Muscle layer of colon (tissue), 2 donors: ENCODE measurements at regions not wholly inside any gene's neighbourhood (a gene's known extent, or its start where the extent isn't known, plus 50 kb on each side); places are given as distances from the start of the nearest gene placed in this dataset.

ENCODE experiments used
- H3K27ac ChIP-seq: one replicate; pipeline ENCODE4 v1.7.0; 2013; ENCODE audit warnings: low read depth, mild to moderate bottlenecking, low read length, moderate library complexity
- H3K27me3 ChIP-seq, 2 donors: one replicate each; pipeline ENCODE4 v1.7.0; 2013; ENCODE audit warnings: low read length in 2 of 2, mild to moderate bottlenecking in 2 of 2; ENCODE audit not compliant: insufficient read depth in 2 of 2, control insufficient read depth in 1 of 2
- H3K36me3 ChIP-seq: one replicate; pipeline ENCODE4 v1.7.0; 2013; ENCODE audit warnings: mild to moderate bottlenecking, low read length; ENCODE audit not compliant: insufficient read depth
- H3K4me1 ChIP-seq: one replicate; pipeline ENCODE4 v1.7.0; 2013; ENCODE audit warnings: mild to moderate bottlenecking, low read length; ENCODE audit not compliant: insufficient read depth
- H3K4me3 ChIP-seq, 2 donors: one replicate each; pipeline ENCODE4 v1.7.0; 2013; ENCODE audit warnings: low read length in 2 of 2, low read depth in 1 of 2, mild to moderate bottlenecking in 1 of 2, moderate library complexity in 1 of 2
- H3K9ac ChIP-seq: one replicate; pipeline ENCODE4 v1.7.0; 2013; ENCODE audit warnings: low read length
- H3K9me3 ChIP-seq: one replicate; pipeline ENCODE4 v1.7.0; 2013; ENCODE audit warnings: mild to moderate bottlenecking, low read length
- donor health status: abdominal sarcoma.
- donor health status: Adenocarcinoma of cecum.

DNA sequence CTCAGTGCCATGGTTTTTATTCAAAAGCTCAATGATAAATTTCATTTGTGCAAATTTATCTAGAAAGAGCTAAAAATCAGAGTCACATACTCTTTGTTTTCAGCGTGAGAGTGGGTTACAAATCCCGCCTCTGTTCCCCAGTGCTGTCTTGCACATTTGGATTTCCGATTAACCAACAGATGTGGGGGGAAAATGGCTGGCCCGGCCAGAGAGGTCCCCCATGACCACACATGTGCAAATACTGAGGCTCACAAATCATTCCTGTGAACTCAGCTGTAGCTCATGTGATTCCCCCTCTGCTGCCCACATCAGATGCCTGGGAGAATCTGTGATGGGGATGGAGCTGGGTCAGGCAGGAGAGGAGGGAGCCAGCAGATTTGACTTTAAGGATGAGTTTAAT is 168.7 kb downstream of the PAX1 start:
- Histone ChIP-seq H3K27me3 (no peaks in the 10 kb centered on the region), H3K27ac (no peak overlapping the region), H3K4me3 (no peak overlapping the region), H3K4me1 (no peaks in the 10 kb centered on the region), H3K9ac (no peak overlapping the region), H3K36me3 (no peaks in the 10 kb centered on the region), H3K9me3 (no peaks in the 10 kb centered on the region)

DNA sequence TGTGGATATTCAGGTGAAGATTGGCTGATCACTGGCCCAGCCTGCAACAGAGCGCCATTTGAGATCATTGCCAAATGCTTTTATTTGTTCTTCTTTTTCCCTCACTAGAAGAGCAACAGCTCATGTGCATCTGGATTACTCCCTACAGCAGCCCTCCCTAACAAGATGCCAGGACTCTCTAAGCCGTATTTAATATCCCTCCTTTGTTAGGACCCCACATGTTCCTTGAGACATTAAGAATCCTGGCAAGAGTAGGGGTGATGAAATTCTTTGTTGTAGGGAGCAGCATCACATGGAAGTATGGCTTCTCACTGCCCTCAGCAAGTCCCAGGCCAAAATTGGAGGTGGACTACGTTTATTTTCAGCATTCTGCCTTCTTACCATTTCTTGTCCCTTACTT is 167.8 kb downstream of the PAX1 start:
- Histone ChIP-seq H3K27ac (no peak overlapping the region), H3K4me3 (no peak overlapping the region), H3K4me1 (peaks cover 1% of the 10 kb centered on the region), H3K9ac (no peak overlapping the region), H3K9me3 (no peaks in the 10 kb centered on the region), H3K36me3 (no peaks in the 10 kb centered on the region), H3K27me3 (no peaks in the 10 kb centered on the region)

DNA sequence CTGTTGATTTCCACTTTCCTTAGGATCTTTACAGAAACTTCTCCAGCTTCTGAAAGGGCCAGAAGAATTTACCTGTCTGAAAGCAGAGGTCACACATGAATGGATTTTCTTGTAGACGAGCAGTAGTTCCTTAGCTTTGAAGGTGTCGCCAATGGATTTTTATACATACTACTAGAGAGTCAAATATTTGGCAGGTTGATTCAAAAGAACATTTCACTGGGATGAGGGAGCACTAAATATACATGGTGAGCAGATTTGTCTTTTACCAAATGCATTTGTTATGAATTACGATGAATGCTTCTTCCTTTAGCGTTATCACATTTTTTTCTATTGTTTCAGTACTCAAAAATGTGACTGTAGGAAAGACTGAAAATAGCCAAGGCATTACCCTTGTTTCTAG is 162.3 kb downstream of the PAX1 start:
- H3K4me3 ChIP-seq, result no peak overlapping the region

DNA sequence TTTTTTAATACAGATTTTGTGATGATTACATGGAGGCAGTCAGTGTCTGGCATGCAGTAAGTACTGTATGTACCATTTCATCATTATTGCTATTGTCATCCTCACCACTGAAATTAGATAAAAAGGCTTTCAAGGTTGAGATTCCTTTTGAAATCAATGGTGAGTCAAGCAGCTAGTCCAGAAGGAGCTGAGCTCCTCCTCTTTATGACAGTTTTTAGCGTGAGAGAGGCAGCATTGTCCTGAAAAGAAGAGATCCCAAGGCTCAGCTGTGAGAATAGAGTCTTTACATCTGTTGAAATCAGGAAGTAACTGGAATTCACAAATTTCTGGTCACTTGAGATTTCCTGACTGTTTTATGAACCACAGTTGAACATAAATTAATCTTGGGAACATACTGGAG is 161.9 kb downstream of the PAX1 start:
- Histone ChIP-seq H3K9ac (no peak overlapping the region), H3K9me3 (no peaks in the 10 kb centered on the region), H3K36me3 (no peaks in the 10 kb centered on the region), H3K27ac (no peak overlapping the region), H3K4me3 (no peak overlapping the region), H3K27me3 (no peaks in the 10 kb centered on the region), H3K4me1 (peaks cover 4% of the 10 kb centered on the region)

More for the DNA sequence above, 162.3 kb downstream of the PAX1 start:
- Histone ChIP-seq H3K27ac (no peak overlapping the region), H3K9me3 (no peaks in the 10 kb centered on the region), H3K27me3 (no peaks in the 10 kb centered on the region), H3K4me1 (peaks cover 4% of the 10 kb centered on the region), H3K9ac (no peak overlapping the region), H3K36me3 (no peaks in the 10 kb centered on the region)

DNA sequence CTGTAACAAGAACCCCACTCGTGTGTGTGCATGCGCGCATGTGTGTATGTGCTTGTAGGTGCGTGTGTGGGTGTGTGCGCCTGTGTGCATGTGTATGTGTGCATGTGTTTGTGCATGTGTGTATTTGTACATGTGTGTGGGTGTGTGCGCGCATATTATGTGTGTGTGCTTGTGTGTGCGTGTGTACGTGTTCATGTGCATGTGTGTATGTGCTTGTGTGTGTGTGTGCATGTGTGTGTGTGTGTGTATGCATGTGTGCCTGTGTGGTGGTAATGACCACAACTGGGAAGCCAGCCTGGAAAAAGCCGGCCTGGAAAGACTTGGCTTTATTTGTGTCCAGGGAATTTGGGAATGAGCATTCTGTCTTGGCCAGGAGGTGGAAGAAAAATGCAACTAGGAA is 157.5 kb downstream of the PAX1 start:
- Histone ChIP-seq H3K36me3 (no peaks in the 10 kb centered on the region), H3K9ac (no peak overlapping the region), H3K27ac (no peak overlapping the region), H3K4me3 (no peak overlapping the region), H3K9me3 (no peaks in the 10 kb centered on the region), H3K4me1 (no peaks in the 10 kb centered on the region), H3K27me3 (no peaks in the 10 kb centered on the region)

DNA sequence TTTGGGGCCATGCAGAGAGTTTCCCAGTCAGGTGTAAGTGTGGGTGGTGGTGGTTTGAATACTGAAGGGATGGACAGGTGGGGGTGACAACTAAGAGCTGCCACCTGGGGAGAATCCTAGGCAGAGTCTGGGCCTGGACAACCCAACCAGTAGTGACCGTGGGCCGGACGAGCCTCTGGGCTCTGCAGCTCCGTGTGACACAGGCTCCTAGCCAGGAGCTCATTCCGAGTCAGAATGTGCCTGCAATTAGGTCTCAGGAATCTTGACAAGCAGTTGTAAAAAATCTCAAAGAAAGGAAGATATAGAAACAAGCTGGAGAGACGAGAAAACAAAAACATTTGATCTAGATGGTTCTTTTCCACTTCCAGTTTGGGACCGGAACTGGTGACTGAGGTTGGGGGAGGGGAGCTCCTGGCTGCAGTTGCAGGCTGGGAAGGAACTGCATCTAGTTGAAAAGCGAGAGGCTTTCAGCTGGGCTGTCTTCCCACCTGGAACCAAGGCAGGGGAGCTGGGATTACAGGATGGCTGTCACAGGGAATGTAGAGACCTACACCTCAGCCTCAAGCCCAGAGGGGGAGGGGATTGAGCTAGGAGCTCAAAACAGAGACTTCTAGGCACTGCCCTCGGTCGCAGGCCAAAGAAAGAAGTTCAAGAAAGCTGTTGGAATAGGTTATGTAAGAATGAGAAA is 156.9 kb downstream of the PAX1 start:
- no peaks in the 10 kb centered on the region for H3K4me1 ChIP-seq
- no peak overlapping the region for H3K27ac ChIP-seq
- no peaks in the 10 kb centered on the region for H3K9me3 ChIP-seq
- H3K4me3 ChIP-seq, result no peak overlapping the region
- no peak overlapping the region for H3K9ac ChIP-seq
- H3K27me3 ChIP-seq, result no peaks in the 10 kb centered on the region
- H3K36me3 ChIP-seq, result no peaks in the 10 kb centered on the region

DNA sequence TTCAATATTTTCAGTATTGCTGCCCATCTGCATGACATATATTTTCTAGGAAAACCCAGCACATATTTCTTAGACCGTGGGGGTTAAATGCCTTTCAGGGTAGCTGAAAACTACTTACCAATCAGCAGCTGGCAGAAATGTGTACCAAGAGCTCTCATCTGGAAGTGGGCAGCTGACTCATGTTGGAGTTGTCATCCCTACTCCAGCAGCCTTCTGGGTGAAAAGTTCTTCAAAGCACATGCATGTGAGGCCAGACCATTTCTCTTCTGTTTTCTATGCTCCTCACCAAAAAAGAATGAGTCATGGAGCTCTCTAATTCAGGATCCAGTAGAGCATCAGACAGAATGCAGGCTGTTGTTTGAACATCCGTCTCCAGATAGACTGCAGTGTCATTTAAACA is 135.5 kb downstream of the PAX1 start:
- Histone ChIP-seq H3K9me3 (no peaks in the 10 kb centered on the region), H3K36me3 (no peaks in the 10 kb centered on the region), H3K27me3 (no peaks in the 10 kb centered on the region), H3K9ac (no peak overlapping the region), H3K4me3 (no peak overlapping the region), H3K27ac (no peak overlapping the region), H3K4me1 (peaks cover 9% of the 10 kb centered on the region)

DNA sequence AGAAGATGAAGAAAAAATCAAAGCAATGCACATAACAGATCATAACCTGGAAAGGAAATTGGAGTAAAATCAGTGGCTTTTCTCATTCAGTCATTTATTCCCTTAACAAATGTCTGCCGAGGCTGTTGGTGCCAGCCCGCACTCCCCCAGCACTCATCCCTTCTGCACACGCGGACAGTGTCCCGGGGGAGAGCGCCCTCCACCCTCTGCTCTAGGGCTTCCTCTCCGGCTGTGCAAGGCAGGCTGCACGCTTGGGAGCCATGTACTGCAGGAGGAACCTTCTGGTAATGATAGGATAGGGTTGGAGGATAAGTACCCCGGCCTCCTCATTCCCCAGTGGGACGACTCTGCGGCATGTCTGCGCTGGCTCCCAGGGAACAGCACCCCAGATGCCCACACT is 134.5 kb downstream of the PAX1 start:
- Histone ChIP-seq H3K4me3 (no peak overlapping the region), H3K36me3 (no peaks in the 10 kb centered on the region), H3K27me3 (no peaks in the 10 kb centered on the region), H3K9ac (no peak overlapping the region), H3K9me3 (no peaks in the 10 kb centered on the region), H3K4me1 (peaks cover 9% of the 10 kb centered on the region), H3K27ac (no peak overlapping the region)

DNA sequence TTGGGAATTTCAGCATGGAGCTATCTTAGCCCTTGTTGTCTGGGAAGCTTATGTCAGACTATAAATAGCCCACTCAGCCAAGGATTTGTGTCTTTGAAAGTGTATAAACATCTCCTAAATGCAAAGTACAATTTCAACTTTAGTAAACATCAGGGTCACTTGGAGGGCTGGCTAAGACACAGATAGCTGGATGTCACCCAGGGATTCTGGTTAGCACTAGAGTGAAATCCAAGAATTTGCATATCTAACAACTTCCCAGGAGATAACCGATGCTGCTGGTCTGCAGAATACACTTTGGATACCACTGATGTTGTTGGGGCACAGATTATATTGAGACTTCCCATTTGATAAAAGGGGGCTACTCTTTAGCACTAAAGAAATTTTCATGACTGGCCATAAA is 130.9 kb downstream of the PAX1 start:
- Histone ChIP-seq H3K27ac (no peak overlapping the region), H3K4me3 (no peak overlapping the region), H3K9ac (no peak overlapping the region), H3K9me3 (no peaks in the 10 kb centered on the region), H3K27me3 (no peaks in the 10 kb centered on the region), H3K36me3 (no peaks in the 10 kb centered on the region), H3K4me1 (peaks cover 9% of the 10 kb centered on the region)

DNA sequence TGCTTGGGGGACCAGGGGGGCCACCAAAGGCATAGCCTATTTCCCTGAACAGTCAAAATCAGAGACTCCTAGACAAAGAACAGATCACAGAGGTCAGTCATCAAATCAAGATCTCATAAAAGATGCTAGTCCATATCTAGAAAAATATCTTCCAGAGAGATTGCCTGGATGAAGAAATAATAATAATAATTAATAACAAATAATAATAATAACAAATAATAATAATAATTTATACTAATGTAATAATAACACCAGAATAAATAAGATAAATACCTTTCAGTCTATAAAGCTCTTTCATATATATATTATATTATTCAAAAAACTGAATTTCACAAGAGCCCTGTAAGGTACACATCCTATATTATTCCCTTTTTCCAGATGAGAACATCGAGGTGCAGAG is 129.6 kb downstream of the PAX1 start:
- Histone ChIP-seq H3K4me3 (no peak overlapping the region), H3K36me3 (no peaks in the 10 kb centered on the region), H3K9me3 (no peaks in the 10 kb centered on the region), H3K27ac (no peak overlapping the region), H3K27me3 (no peaks in the 10 kb centered on the region), H3K9ac (no peak overlapping the region), H3K4me1 (peaks cover 9% of the 10 kb centered on the region)

DNA sequence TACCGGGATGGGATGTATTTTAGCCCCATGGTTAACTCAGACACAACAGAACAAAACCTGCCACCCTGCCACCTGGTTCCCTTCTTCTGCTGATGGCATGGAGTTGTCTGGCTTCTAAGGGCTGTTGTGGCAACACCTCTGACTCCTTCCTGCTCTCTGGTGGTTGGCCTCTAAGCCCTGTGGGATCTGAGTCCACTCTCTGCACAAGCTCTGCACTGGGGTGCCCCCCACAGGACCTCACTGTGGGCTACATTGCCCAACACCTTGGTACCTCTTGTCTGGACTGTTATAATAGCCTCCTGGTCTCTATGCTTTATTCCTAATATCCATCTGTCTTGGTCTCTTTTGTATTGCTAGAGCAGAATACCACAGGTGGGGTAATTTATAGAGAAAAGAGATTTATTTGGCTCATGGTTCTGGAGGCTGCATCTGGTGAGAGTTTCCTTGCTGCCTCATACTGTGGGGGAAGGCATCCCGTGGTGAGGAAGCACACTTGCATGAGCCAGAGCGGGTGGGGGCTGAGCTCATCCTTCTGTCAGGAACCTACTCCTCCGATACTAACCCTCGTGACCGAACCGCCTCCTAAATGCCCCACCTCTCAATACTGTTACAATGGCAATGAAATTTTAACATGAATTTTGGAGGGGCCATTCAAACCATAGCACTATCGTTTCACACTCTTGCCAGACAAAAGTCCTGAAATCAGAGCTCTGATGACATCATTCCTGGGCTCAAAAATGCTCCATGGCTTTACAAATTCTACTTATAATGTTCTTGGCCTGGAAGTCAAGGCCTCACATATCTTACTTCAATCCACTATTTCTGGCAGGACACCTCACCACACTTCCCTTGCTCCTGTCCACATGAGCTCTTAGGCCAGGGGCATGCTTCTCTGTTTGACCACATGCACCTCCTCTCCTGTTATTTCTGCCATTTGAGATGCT is 127.2 kb downstream of the PAX1 start:
- Histone ChIP-seq H3K4me3 (no peak overlapping the region), H3K27ac (no peak overlapping the region)

More for the DNA sequence above, 127.2 kb downstream of the PAX1 start:
- Histone ChIP-seq H3K4me1 (peaks cover 9% of the 10 kb centered on the region), H3K9me3 (no peaks in the 10 kb centered on the region), H3K9ac (no peak overlapping the region), H3K27me3 (no peaks in the 10 kb centered on the region), H3K36me3 (no peaks in the 10 kb centered on the region)
